ENCODE measurements at regions not wholly inside any gene's neighbourhood (a gene's known extent, or its start where the extent isn't known, plus 50 kb on each side); places are given as distances from the start of the nearest gene placed in this dataset.

DNA sequence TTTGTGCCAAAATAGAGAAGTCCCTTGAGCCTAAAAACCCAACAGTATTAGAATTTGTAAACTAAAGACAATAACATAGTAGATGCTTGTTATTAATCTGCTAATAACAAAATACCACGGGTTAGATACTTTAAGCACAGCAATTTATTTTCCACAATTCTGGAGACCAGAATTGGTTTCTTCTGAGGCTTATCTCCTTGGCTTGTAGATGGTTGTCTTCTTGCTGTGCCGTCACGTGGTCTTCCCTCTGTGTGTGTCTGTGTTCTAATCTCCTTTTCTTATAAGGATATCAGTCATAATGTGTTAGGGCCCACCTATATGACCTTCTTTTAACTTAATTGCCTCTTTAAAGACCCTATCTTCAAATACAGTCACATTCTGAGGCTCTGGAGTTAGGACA, 260.1 kb downstream of the CYRIA start:
- no peaks in the 10 kb centered on the region for H3K4me1 ChIP-seq (ENCODE audit: control insufficient read depth in 4 of 4, insufficient read depth in 4 of 4, low read length in 3 of 4)
- TF ChIP-seq SP1 (IDR thresholded peaks at IDR 0.05): no peak
- TF ChIP-seq, protein P1, sequence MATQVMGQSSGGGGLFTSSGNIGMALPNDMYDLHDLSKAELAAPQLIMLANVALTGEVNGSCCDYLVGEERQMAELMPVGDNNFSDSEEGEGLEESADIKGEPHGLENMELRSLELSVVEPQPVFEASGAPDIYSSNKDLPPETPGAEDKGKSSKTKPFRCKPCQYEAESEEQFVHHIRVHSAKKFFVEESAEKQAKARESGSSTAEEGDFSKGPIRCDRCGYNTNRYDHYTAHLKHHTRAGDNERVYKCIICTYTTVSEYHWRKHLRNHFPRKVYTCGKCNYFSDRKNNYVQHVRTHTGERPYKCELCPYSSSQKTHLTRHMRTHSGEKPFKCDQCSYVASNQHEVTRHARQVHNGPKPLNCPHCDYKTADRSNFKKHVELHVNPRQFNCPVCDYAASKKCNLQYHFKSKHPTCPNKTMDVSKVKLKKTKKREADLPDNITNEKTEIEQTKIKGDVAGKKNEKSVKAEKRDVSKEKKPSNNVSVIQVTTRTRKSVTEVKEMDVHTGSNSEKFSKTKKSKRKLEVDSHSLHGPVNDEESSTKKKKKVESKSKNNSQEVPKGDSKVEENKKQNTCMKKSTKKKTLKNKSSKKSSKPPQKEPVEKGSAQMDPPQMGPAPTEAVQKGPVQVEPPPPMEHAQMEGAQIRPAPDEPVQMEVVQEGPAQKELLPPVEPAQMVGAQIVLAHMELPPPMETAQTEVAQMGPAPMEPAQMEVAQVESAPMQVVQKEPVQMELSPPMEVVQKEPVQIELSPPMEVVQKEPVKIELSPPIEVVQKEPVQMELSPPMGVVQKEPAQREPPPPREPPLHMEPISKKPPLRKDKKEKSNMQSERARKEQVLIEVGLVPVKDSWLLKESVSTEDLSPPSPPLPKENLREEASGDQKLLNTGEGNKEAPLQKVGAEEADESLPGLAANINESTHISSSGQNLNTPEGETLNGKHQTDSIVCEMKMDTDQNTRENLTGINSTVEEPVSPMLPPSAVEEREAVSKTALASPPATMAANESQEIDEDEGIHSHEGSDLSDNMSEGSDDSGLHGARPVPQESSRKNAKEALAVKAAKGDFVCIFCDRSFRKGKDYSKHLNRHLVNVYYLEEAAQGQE (IDR thresholded peaks at IDR 0.05): no peak
- 79% methylated on average over 3 of the region's 3 CpGs for WGBS

GRCh38 chr2:16404551-16405300, 260.9 kb downstream of the CYRIA start:
- no peak for DNase-seq (ENCODE audit: low spot score)
- H3K4me3 ChIP-seq (ENCODE audit: low read depth in 1 of 3, low read length in 3 of 3): no peak overlapping the region
- H3K9me3 ChIP-seq (ENCODE audit: control insufficient read depth in 4 of 4, low read length in 3 of 4): no peaks in the 10 kb centered on the region
- H3K27ac ChIP-seq (ENCODE audit: low read depth in 1 of 2, low read length in 2 of 2): no peak overlapping the region
- H3K4me1 ChIP-seq (ENCODE audit: control insufficient read depth in 4 of 4, insufficient read depth in 4 of 4, low read length in 3 of 4): no peaks in the 10 kb centered on the region
- WGBS: 85% methylated on average over 5 of the region's 5 CpGs
- no peaks in the 10 kb centered on the region for H3K36me3 ChIP-seq (ENCODE audit: control insufficient read depth in 4 of 4, insufficient read depth in 3 of 4, low read depth in 1 of 4, low read length in 3 of 4)
- TF ChIP-seq FOXA1 (IDR thresholded peaks at IDR 0.05): no peak
- TF ChIP-seq JUND (IDR thresholded peaks at IDR 0.05): no peak
- TF ChIP-seq, protein P2, sequence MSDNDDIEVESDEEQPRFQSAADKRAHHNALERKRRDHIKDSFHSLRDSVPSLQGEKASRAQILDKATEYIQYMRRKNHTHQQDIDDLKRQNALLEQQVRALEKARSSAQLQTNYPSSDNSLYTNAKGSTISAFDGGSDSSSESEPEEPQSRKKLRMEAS (IDR thresholded peaks at IDR 0.05): no peak
- TF ChIP-seq GABPA (IDR thresholded peaks at IDR 0.05 in 1 of 2, conservative IDR thresholded peaks at IDR 0.05 in 1 of 2): no peak
- TF ChIP-seq ZBTB33 (IDR thresholded peaks at IDR 0.05): no peak
- no peak for TF ChIP-seq HNF4G (IDR thresholded peaks at IDR 0.05)
- TF ChIP-seq SP1 (IDR thresholded peaks at IDR 0.05): no peak
- no peak for TF ChIP-seq CTCF (IDR thresholded peaks at IDR 0.05; ENCODE audit: low read depth, low read length, missing input control)
- no peak for TF ChIP-seq YY1 (IDR thresholded peaks at IDR 0.05)
- no peak for TF ChIP-seq FOXA2 (IDR thresholded peaks at IDR 0.05)
- TF ChIP-seq, protein P1 (IDR thresholded peaks at IDR 0.05): no peak
- TF ChIP-seq, protein P3, sequence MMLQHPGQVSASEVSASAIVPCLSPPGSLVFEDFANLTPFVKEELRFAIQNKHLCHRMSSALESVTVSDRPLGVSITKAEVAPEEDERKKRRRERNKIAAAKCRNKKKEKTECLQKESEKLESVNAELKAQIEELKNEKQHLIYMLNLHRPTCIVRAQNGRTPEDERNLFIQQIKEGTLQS (IDR thresholded peaks at IDR 0.05): no peak
- no peak for TF ChIP-seq RAD21 (IDR thresholded peaks at IDR 0.05)
- TF ChIP-seq RXRA (IDR thresholded peaks at IDR 0.05): no peak
- TF ChIP-seq TAF1 (conservative IDR thresholded peaks at IDR 0.05): no peak
- TF ChIP-seq HNF4A (conservative IDR thresholded peaks at IDR 0.05): no peak
- H3K9ac ChIP-seq (ENCODE audit: low read depth in 1 of 2, low read length in 2 of 2): no peak overlapping the region
- H3K27me3 ChIP-seq (ENCODE audit: control insufficient read depth in 4 of 4, insufficient read depth in 4 of 4, low read length in 3 of 4): no peaks in the 10 kb centered on the region

More for the DNA sequence above, 260.1 kb downstream of the CYRIA start:
- Histone ChIP-seq H3K27ac (ENCODE audit: low read depth in 1 of 2, low read length in 2 of 2) (no peak overlapping the region), H3K27me3 (ENCODE audit: control insufficient read depth in 4 of 4, insufficient read depth in 4 of 4, low read length in 3 of 4) (no peaks in the 10 kb centered on the region), H3K9ac (ENCODE audit: low read depth in 1 of 2, low read length in 2 of 2) (no peak overlapping the region), H3K4me3 (ENCODE audit: low read depth in 1 of 3, low read length in 3 of 3) (no peak overlapping the region), H3K9me3 (ENCODE audit: control insufficient read depth in 4 of 4, low read length in 3 of 4) (no peaks in the 10 kb centered on the region), H3K36me3 (ENCODE audit: control insufficient read depth in 4 of 4, insufficient read depth in 3 of 4, low read depth in 1 of 4, low read length in 3 of 4) (no peaks in the 10 kb centered on the region)
- no peak for DNase-seq (ENCODE audit: low spot score)
